D721Med (cell line): ENCODE measurements at regions not wholly inside any gene's neighbourhood (a gene's known extent, or its start where the extent isn't known, plus 50 kb on each side); places are given as distances from the start of the nearest gene placed in this dataset.

Experiments used
- DNase-seq: peaks from one replicate; pipeline ENCODE4 v3.0.0; 2011; ENCODE audit warnings: low spot score; ENCODE audit not compliant: insufficient read length
- FAIRE-seq: peaks from 2 replicates; lab custom pipeline; 2011; peaks lifted over from hg19 to GRCh38; lab: Jason Lieb, UNC
- CTCF ChIP-seq: IDR thresholded peaks from 2 replicates; pipeline ENCODE4 v1.5.1; 2012; ENCODE audit warnings: mild to moderate bottlenecking, control low read depth; ENCODE audit not compliant: insufficient read depth; ENCODE audit errors: missing control alignments

DNA sequence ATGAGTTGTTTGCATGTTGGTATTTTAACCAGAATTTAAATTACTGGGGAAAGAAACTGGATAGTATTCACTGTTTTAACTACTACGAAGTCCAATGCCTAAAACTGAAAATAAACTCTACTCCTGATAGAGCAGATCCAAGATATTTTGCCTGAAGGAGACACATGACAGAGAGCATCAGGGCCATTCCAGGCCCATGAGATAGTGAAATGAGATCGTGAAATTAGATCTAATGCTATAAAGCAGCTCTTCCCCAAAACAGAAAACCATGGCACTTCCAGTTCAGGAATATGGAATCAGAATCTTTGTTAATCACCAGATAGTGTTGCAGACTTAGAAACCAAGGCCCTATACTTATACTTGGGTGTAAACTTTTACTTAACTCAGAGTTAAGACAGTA is 124.3 kb upstream of the CACNA2D1 start:
- FAIRE-seq (peak; percentile 41), DNase-seq (no peak)
- TF ChIP-seq CTCF: no peak

GRCh38 chr7:82567356-82567755 is 123.8 kb upstream of the CACNA2D1 start:
- TF ChIP-seq CTCF: no peak

DNA sequence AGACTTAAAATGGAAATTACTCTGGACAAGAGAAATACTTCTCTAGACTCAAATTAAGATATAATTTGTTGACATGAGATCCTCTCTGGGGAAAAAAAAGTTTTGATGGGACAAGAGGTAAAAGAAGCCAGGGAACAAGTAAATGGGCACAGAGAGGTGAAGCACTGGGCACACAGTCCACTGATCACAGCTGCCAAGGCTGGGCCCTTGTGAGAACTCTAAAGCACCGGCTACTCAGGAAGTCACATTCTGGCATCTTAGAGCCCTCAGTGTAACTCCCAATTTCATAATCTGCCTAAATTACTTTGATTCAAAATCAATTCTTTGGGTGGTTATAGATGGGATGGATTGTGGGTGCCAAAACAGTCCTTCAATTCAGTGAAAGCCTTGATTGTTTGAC is 123.2 kb upstream of the CACNA2D1 start:
- no peak for FAIRE-seq
- no peak for TF ChIP-seq CTCF
- DNase-seq: no peak

More at GRCh38 chr7:82567356-82567755, 123.8 kb upstream of the CACNA2D1 start:
- DNase-seq: no peak
- FAIRE-seq: peak; percentile 63

GRCh38 chr7:82562716-82563404 is 119.3 kb upstream of the CACNA2D1 start:
- no peak for DNase-seq
- TF ChIP-seq CTCF: no peak
- FAIRE-seq: peak; percentile 69

- peak; percentile 69 for FAIRE-seq
Measured at GRCh38 chr7:82559193-82559805, 115.7 kb upstream of the CACNA2D1 start.

DNA sequence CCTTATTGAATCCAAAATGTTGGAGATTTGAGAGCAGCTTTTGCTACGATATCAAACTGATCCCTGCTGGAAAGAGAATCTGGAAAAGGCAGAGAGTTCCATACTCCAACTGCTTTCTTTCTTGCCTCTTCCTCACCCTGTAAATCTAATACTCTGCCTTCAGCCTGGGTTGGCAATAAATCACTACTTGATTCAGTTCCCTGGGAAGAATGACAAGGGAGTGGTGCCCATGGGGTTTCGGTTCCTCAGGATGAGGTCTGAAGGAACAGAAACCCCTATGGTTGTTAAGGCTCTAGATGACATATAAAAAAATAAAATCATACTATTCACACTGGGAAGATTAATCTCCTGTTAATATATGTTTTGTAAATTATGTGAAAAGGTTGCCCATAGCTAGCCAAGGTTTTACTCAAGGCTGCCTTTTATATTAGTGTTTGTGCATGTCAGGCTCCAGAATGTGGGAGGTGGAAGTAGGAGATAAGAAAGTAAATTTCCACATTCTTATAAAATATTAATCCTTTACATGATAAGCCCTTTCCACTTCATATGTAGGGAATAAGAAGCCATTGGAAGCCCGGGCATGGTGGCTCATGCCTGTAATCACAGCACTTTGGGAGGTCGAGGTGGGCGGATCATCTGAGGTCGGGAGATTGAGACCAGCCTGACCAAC is 106.2 kb upstream of the CACNA2D1 start:
- DNase-seq: no peak
- no peak for FAIRE-seq
- no peak for TF ChIP-seq CTCF

More at GRCh38 chr7:82559193-82559805, 115.7 kb upstream of the CACNA2D1 start:
- peak; percentile 16 for DNase-seq
- TF ChIP-seq CTCF: no peak
